BE2C (cell line): ENCODE measurements at regions not wholly inside any gene's neighbourhood (a gene's known extent, or its start where the extent isn't known, plus 50 kb on each side); places are given as distances from the start of the nearest gene placed in this dataset.

Experiments used
- DNase-seq: peaks from one replicate; pipeline ENCODE4 v3.0.0-alpha.2; 2020
- H3K27me3 ChIP-seq: fragments of 250-450 bp; sonication (Bioruptor Pico); 2 replicates; pipeline ENCODE4 v1.5.1; 2020; ENCODE audit warnings: mild to moderate bottlenecking
- H3K36me3 ChIP-seq: fragments of 250-450 bp; sonication (Bioruptor Pico); 2 replicates; pipeline ENCODE4 v1.5.1; 2020; ENCODE audit warnings: mild to moderate bottlenecking
- H3K4me1 ChIP-seq: fragments of 250-450 bp; sonication (Bioruptor Pico); 2 replicates; pipeline ENCODE4 v1.5.1; 2020
- H3K4me3 ChIP-seq: 2 replicates; pipeline ENCODE4 v1.5.1; 2011; ENCODE audit warnings: low read depth, low read length
- H3K9me3 ChIP-seq: fragments of 250-450 bp; sonication (Bioruptor Pico); 2 replicates; pipeline ENCODE4 v1.5.1; 2020
- CTCF ChIP-seq: IDR thresholded peaks from 2 replicates; pipeline ENCODE4 v1.5.1; 2012; ENCODE audit warnings: mild to moderate bottlenecking, low read depth, low read length

GRCh38 chr14:97297100-97297499 lies 499.9 kb downstream of the VRK1 start:
- Histone ChIP-seq H3K4me1 (no peaks in the 10 kb centered on the region), H3K27me3 (peaks cover 18% of the 10 kb centered on the region), H3K4me3 (no peak overlapping the region), H3K36me3 (no peaks in the 10 kb centered on the region), H3K9me3 (no peaks in the 10 kb centered on the region)
- no peak for DNase-seq
- no peak for TF ChIP-seq CTCF

GRCh38 chr14:97298331-97298730 lies 501.1 kb downstream of the VRK1 start:
- Histone ChIP-seq H3K4me1 (no peaks in the 10 kb centered on the region), H3K27me3 (peaks cover 18% of the 10 kb centered on the region), H3K4me3 (no peak overlapping the region), H3K9me3 (no peaks in the 10 kb centered on the region), H3K36me3 (no peaks in the 10 kb centered on the region)
- TF ChIP-seq CTCF: peak; percentile 44
- DNase-seq: peak; percentile 32

- no peak overlapping the region for H3K4me3 ChIP-seq
- peaks cover 18% of the 10 kb centered on the region for H3K27me3 ChIP-seq
- H3K36me3 ChIP-seq: no peaks in the 10 kb centered on the region
- no peaks in the 10 kb centered on the region for H3K9me3 ChIP-seq
- H3K4me1 ChIP-seq: no peaks in the 10 kb centered on the region
- TF ChIP-seq CTCF: no peak
- no peak for DNase-seq
Measured at GRCh38 chr14:97298736-97299135, 501.6 kb downstream of the VRK1 start.

GRCh38 chr14:97299661-97300060 lies 502.5 kb downstream of the VRK1 start:
- H3K27me3 ChIP-seq: peaks cover 18% of the 10 kb centered on the region
- H3K36me3 ChIP-seq: no peaks in the 10 kb centered on the region
- no peaks in the 10 kb centered on the region for H3K4me1 ChIP-seq
- TF ChIP-seq CTCF: no peak
- no peak for DNase-seq
- H3K9me3 ChIP-seq: no peaks in the 10 kb centered on the region
- H3K4me3 ChIP-seq: no peak overlapping the region

- peaks cover 8% of the 10 kb centered on the region; the same call in 1 of the 2 replicates for H3K27me3 ChIP-seq
- H3K9me3 ChIP-seq: no peaks in the 10 kb centered on the region
- no peak for DNase-seq
- H3K4me3 ChIP-seq: no peak overlapping the region
- no peaks in the 10 kb centered on the region for H3K36me3 ChIP-seq
- no peaks in the 10 kb centered on the region for H3K4me1 ChIP-seq
- no peak for TF ChIP-seq CTCF
Measured at GRCh38 chr14:97301931-97302559, 504.9 kb downstream of the VRK1 start.

- Histone ChIP-seq H3K9me3 (no peaks in the 10 kb centered on the region), H3K36me3 (no peaks in the 10 kb centered on the region), H3K27me3 (no peaks in the 10 kb centered on the region), H3K4me3 (no peak overlapping the region), H3K4me1 (no peaks in the 10 kb centered on the region)
- no peak for TF ChIP-seq CTCF
- DNase-seq: no peak
Measured at GRCh38 chr14:97306133-97306759, 509.1 kb downstream of the VRK1 start.
